Astrocyte (in vitro differentiated cells and primary cell): ENCODE measurements at regions not wholly inside any gene's neighbourhood (a gene's known extent, or its start where the extent isn't known, plus 50 kb on each side); places are given as distances from the start of the nearest gene placed in this dataset.

Experiments used
- DNase-seq: peaks from one replicate; pipeline ENCODE4 v3.0.0-alpha.2; 2010; ENCODE audit warnings: low read depth
- FAIRE-seq: peaks from 2 replicates; lab custom pipeline; 2011; peaks lifted over from hg19 to GRCh38; lab: Jason Lieb, UNC
- H2AFZ ChIP-seq: 2 replicates; pipeline ENCODE4 v1.6.0; 2012; ENCODE audit warnings: low read depth, low read length, inconsistent platforms
- H3K27ac ChIP-seq: 2 replicates; pipeline ENCODE4 v1.5.1; 2011; ENCODE audit warnings: low read depth, low read length, inconsistent platforms
- H3K27me3 ChIP-seq: 2 replicates; pipeline ENCODE4 v1.6.0; 2011; ENCODE audit warnings: low read length, inconsistent platforms; ENCODE audit not compliant: insufficient read depth
- H3K36me3 ChIP-seq: 2 replicates; pipeline ENCODE4 v1.5.1; 2011; ENCODE audit warnings: low read length, inconsistent platforms; ENCODE audit not compliant: insufficient read depth
- H3K4me1 ChIP-seq: 2 replicates; pipeline ENCODE4 v1.5.1; 2011; ENCODE audit warnings: low read length, inconsistent platforms; ENCODE audit not compliant: insufficient read depth
- H3K4me2 ChIP-seq: 2 replicates; pipeline ENCODE4 v1.6.0; 2012; ENCODE audit warnings: low read length, inconsistent platforms
- H3K4me3 ChIP-seq: 2 replicates; pipeline ENCODE4 v1.5.1; 2011; ENCODE audit warnings: low read depth, mild to moderate bottlenecking, low read length, inconsistent platforms; ENCODE audit not compliant: insufficient read depth
- H3K79me2 ChIP-seq: 2 replicates; pipeline ENCODE4 v1.6.0; 2012; ENCODE audit warnings: mild to moderate bottlenecking, low read length, inconsistent platforms; ENCODE audit not compliant: insufficient read depth
- H3K9ac ChIP-seq: 2 replicates; pipeline ENCODE4 v1.6.0; 2012; ENCODE audit warnings: mild to moderate bottlenecking, low read length, inconsistent platforms
- H3K9me3 ChIP-seq: 2 replicates; pipeline ENCODE4 v1.5.1; 2012; ENCODE audit warnings: low read depth, mild to moderate bottlenecking, low read length, inconsistent platforms; ENCODE audit not compliant: insufficient read depth
- H4K20me1 ChIP-seq: 2 replicates; pipeline ENCODE4 v1.6.0; 2012; ENCODE audit warnings: low read length, inconsistent platforms; ENCODE audit not compliant: insufficient read depth
- H3K27ac Mint-ChIP-seq: one replicate; pipeline ENCODE4 v1.8.0; 2021; ENCODE audit warnings: mild to moderate bottlenecking, mixed read lengths; ENCODE audit not compliant: unreplicated experiment
- H3K27me3 Mint-ChIP-seq: one replicate; pipeline ENCODE4 v1.8.0; 2021; ENCODE audit warnings: low read depth, mixed read lengths; ENCODE audit not compliant: unreplicated experiment
- H3K36me3 Mint-ChIP-seq: one replicate; pipeline ENCODE4 v1.8.0; 2021; ENCODE audit warnings: low read depth, mixed read lengths; ENCODE audit not compliant: unreplicated experiment
- H3K4me1 Mint-ChIP-seq: one replicate; pipeline ENCODE4 v1.8.0; 2021; ENCODE audit warnings: low read depth, mixed read lengths; ENCODE audit not compliant: unreplicated experiment
- H3K4me3 Mint-ChIP-seq: one replicate; pipeline ENCODE4 v1.8.0; 2021; ENCODE audit warnings: mild to moderate bottlenecking, moderate library complexity, mixed read lengths; ENCODE audit not compliant: unreplicated experiment
- H3K9me3 Mint-ChIP-seq: one replicate; pipeline ENCODE4 v1.8.0; 2021; ENCODE audit warnings: mild to moderate bottlenecking, mixed read lengths; ENCODE audit not compliant: unreplicated experiment
- CTCF ChIP-seq: IDR thresholded peaks from 2 replicates; pipeline ENCODE4 v1.5.1; 2011; ENCODE audit warnings: low read depth, mild to moderate bottlenecking, inconsistent platforms, low read length, moderate library complexity; ENCODE audit not compliant: insufficient read depth
- EZH2 ChIP-seq: IDR thresholded peaks from 2 replicates; pipeline ENCODE4 v1.6.1; 2012; ENCODE audit warnings: mild to moderate bottlenecking, low read length, inconsistent platforms; ENCODE audit not compliant: insufficient read depth

GRCh38 chr4:132827522-132827921, 321.6 kb upstream of the PCDH10 start:
- H3K4me1 ChIP-seq, result no peaks in the 10 kb centered on the region
- H3K4me1 Mint-ChIP-seq, result no peaks in the 10 kb centered on the region
- no peaks in the 10 kb centered on the region for H3K9me3 Mint-ChIP-seq

GRCh38 chr4:132838244-132838643, 310.9 kb upstream of the PCDH10 start:
- Histone ChIP-seq H3K9me3 (peaks cover 4% of the 10 kb centered on the region), H3K9ac (no peak overlapping the region), H3K4me3 (no peak overlapping the region), H3K36me3 (no peaks in the 10 kb centered on the region), H2AFZ (no peak overlapping the region), H3K27me3 (no peaks in the 10 kb centered on the region), H3K79me2 (no peaks in the 10 kb centered on the region), H4K20me1 (no peaks in the 10 kb centered on the region), H3K4me1 (no peaks in the 10 kb centered on the region), H3K4me2 (no peak overlapping the region), H3K27ac (no peak overlapping the region)
- Mint-ChIP-seq H3K27ac (no peak overlapping the region), H3K4me3 (no peak overlapping the region), H3K9me3 (peaks cover 22% of the 10 kb centered on the region), H3K27me3 (no peaks in the 10 kb centered on the region), H3K4me1 (no peaks in the 10 kb centered on the region), H3K36me3 (no peaks in the 10 kb centered on the region)
- DNase-seq (no peak), FAIRE-seq (no peak)
- TF ChIP-seq CTCF (no peak), EZH2 (no peak)

More at GRCh38 chr4:132827522-132827921, 321.6 kb upstream of the PCDH10 start:
- H3K9ac ChIP-seq, result no peak overlapping the region
- H2AFZ ChIP-seq, result no peak overlapping the region
- no peak overlapping the region for H3K4me3 ChIP-seq
- Mint-ChIP-seq H3K27ac (no peak overlapping the region), H3K27me3 (no peaks in the 10 kb centered on the region), H3K4me3 (no peak overlapping the region), H3K36me3 (no peaks in the 10 kb centered on the region)
- no peaks in the 10 kb centered on the region for H3K27me3 ChIP-seq
- H3K79me2 ChIP-seq, result no peaks in the 10 kb centered on the region
- no peak overlapping the region for H3K4me2 ChIP-seq
- H3K27ac ChIP-seq, result no peak overlapping the region
- DNase-seq, result no peak
- no peak for FAIRE-seq
- H3K9me3 ChIP-seq, result no peaks in the 10 kb centered on the region
- no peak for TF ChIP-seq EZH2
- TF ChIP-seq CTCF, result no peak
- H3K36me3 ChIP-seq, result no peaks in the 10 kb centered on the region
- H4K20me1 ChIP-seq, result no peaks in the 10 kb centered on the region

- no peak overlapping the region for H3K27ac ChIP-seq
- H3K9ac ChIP-seq, result no peak overlapping the region
- FAIRE-seq (no peak), DNase-seq (no peak)
- H3K27me3 ChIP-seq, result no peaks in the 10 kb centered on the region
- no peak for TF ChIP-seq EZH2
- Mint-ChIP-seq H3K4me3 (no peak overlapping the region), H3K27ac (no peak overlapping the region), H3K4me1 (no peaks in the 10 kb centered on the region), H3K36me3 (no peaks in the 10 kb centered on the region), H3K9me3 (peaks cover 22% of the 10 kb centered on the region), H3K27me3 (no peaks in the 10 kb centered on the region)
- H3K4me1 ChIP-seq, result no peaks in the 10 kb centered on the region
- no peak overlapping the region for H3K4me2 ChIP-seq
- no peaks in the 10 kb centered on the region for H4K20me1 ChIP-seq
- no peak overlapping the region for H2AFZ ChIP-seq
- H3K79me2 ChIP-seq, result no peaks in the 10 kb centered on the region
- no peak overlapping the region for H3K4me3 ChIP-seq
- no peaks in the 10 kb centered on the region for H3K36me3 ChIP-seq
- H3K9me3 ChIP-seq, result peaks cover 4% of the 10 kb centered on the region
Measured at GRCh38 chr4:132839070-132839469, 310.0 kb upstream of the PCDH10 start.
